HCT116 (cell line): ENCODE measurements at regions not wholly inside any gene's neighbourhood (a gene's known extent, or its start where the extent isn't known, plus 50 kb on each side); places are given as distances from the start of the nearest gene placed in this dataset.

Experiments
- ATAC-seq: fragments of 200-7000 bp; cut with Tn5 transposase; 2 replicates; pipeline ENCODE4 v1.9.1; 2020; ENCODE audit warnings: mild to moderate bottlenecking, moderate library complexity
- BruUV-seq: library from RNA; stranded (reverse); fragments of 400-500 nt; replicated peaks from 2 replicates; lab custom pipeline; 2021; lab: Mats Ljungman, UMichigan
- CTCF ChIA-PET: fragments of 300-600 bp; sonication (Branson Sonifier 250); formaldehyde crosslinking; loops from one replicate; lab custom pipeline; 2021; ENCODE audit warnings: antibody characterized with exemption; lab: Charles Lee
- POLR2A ChIA-PET: fragments of 300-600, 350-600 bp; sonication (Branson Sonifier 250); formaldehyde crosslinking; loops from one replicate; lab custom pipeline; 2021; ENCODE audit warnings: antibody characterized with exemption; lab: Charles Lee
- RAD21 ChIA-PET, 2 experiments: fragments of 300-600 bp; sonication (Branson Sonifier 250); formaldehyde crosslinking; loops; one replicate each; lab custom pipeline; 2023; ENCODE audit warnings: low total read pairs in 2 of 2; ENCODE audit not compliant: uncharacterized antibody in 2 of 2, unreplicated experiment in 2 of 2, low non-redundant PET in 1 of 2; lab: Charles Lee
- DNase-seq: peaks from one replicate; pipeline ENCODE4 v3.0.0-alpha.2; 2010; ENCODE audit warnings: low read depth, low spot score
- H2AFZ ChIP-seq: fragments of 200-600 bp; shearing (Covaris generic), sonication (generic); 2 replicates; pipeline ENCODE4 v1.6.1; 2017; ENCODE audit warnings: low read depth, mixed run types, mixed read lengths, antibody characterized with exemption, low read length; ENCODE audit not compliant: poor library complexity, severe bottlenecking
- H3K27ac ChIP-seq: 2 replicates; pipeline ENCODE4 v1.5.1; 2012; ENCODE audit warnings: low read depth, low read length
- H3K27me3 ChIP-seq: fragments of 200-600 bp; sonication (generic); 2 replicates; pipeline ENCODE4 v1.6.1; 2016; ENCODE audit warnings: mixed run types, low read length, mixed read lengths; ENCODE audit not compliant: insufficient read depth
- H3K36me3 ChIP-seq, 2 experiments: fragments of 200-500 bp in 1 of 2; fragments of 200-600 bp in 1 of 2; sonication (Bioruptor generic) in 1 of 2; sonication (generic) in 1 of 2; 2 replicates each; pipeline versions ENCODE4 v1.5.1 to v1.6.1; 2014 to 2016; ENCODE audit warnings: low read length in 2 of 2, inconsistent platforms in 1 of 2, mixed read lengths in 1 of 2, mixed run types in 1 of 2; ENCODE audit not compliant: insufficient read depth in 2 of 2, control insufficient read depth in 1 of 2
- H3K4me1 ChIP-seq, 2 experiments: fragments of 200-600 bp in 1 of 2; sonication (generic) in 1 of 2; 2 replicates each; pipeline versions ENCODE4 v1.5.1 to v1.6.1; 2012 to 2017; ENCODE audit warnings: low read length in 2 of 2, inconsistent platforms in 1 of 2, mild to moderate bottlenecking in 1 of 2, mixed read lengths in 1 of 2, mixed run types in 1 of 2, moderate library complexity in 1 of 2; ENCODE audit not compliant: insufficient read depth in 2 of 2, control insufficient read depth in 1 of 2
- H3K4me2 ChIP-seq: fragments of 200-600 bp; sonication (generic); 2 replicates; pipeline ENCODE4 v1.6.1; 2017; ENCODE audit warnings: mixed run types, low read length, mixed read lengths
- H3K4me3 ChIP-seq, 2 experiments: fragments of 200-600 bp in 1 of 2; sonication (generic) in 1 of 2; replicated peaks in 1 of 2; 2 replicates each; pipeline ENCODE4 v1.5.1; 2011 to 2016; ENCODE audit warnings: low read length in 2 of 2, control low read depth in 1 of 2, low read depth in 1 of 2, mild to moderate bottlenecking in 1 of 2, mixed read lengths in 1 of 2, mixed run types in 1 of 2
- H3K79me2 ChIP-seq: fragments of 200-600 bp; sonication (generic); 2 replicates; pipeline ENCODE4 v1.6.1; 2017; ENCODE audit warnings: mild to moderate bottlenecking, mixed run types, low read length, moderate library complexity, mixed read lengths; ENCODE audit not compliant: insufficient read depth
- H3K9ac ChIP-seq: fragments of 200-600 bp; sonication (generic); 2 replicates; pipeline ENCODE4 v1.6.1; 2016; ENCODE audit warnings: low read length, mixed read lengths
- H3K9me2 ChIP-seq: fragments of 200-600 bp; sonication (generic), shearing (Covaris generic); 2 replicates; pipeline ENCODE4 v1.6.1; 2017; ENCODE audit warnings: mixed run types, mild to moderate bottlenecking, moderate library complexity; ENCODE audit not compliant: insufficient read depth
- H3K9me3 ChIP-seq, 2 experiments: fragments of 200-500 bp in 1 of 2; fragments of 200-600 bp in 1 of 2; sonication (Bioruptor generic) in 1 of 2; sonication (generic) in 1 of 2; 2 replicates each; pipeline ENCODE4 v1.6.1; 2014 to 2017; ENCODE audit warnings: low read length in 2 of 2, mixed read lengths in 2 of 2, inconsistent platforms in 1 of 2, low read depth in 1 of 2, mild to moderate bottlenecking in 1 of 2, mixed run types in 1 of 2, moderate library complexity in 1 of 2; ENCODE audit not compliant: control insufficient read depth in 1 of 2, insufficient read depth in 1 of 2
- H4K20me1 ChIP-seq: fragments of 200-600 bp; sonication (generic), shearing (Covaris generic); 2 replicates; pipeline ENCODE4 v1.6.1; 2017; ENCODE audit warnings: mixed run types, mild to moderate bottlenecking, moderate library complexity; ENCODE audit not compliant: insufficient read depth
- CEBPB ChIP-seq: IDR thresholded peaks from 2 replicates; pipeline ENCODE4 v1.6.1; 2012; ENCODE audit warnings: low read depth
- EGR1 ChIP-seq: IDR thresholded peaks from 2 replicates; pipeline ENCODE4 v1.6.1; 2012; ENCODE audit warnings: low read depth
- JUND ChIP-seq: IDR thresholded peaks from 2 replicates; pipeline ENCODE4 v1.6.1; 2012
- RAD21 ChIP-seq: IDR thresholded peaks from 2 replicates; pipeline ENCODE4 v1.6.1; 2012; ENCODE audit warnings: low read depth, mild to moderate bottlenecking
- SIN3A ChIP-seq: IDR thresholded peaks from 2 replicates; pipeline ENCODE4 v1.6.1; 2012; ENCODE audit warnings: low read depth
- SP1 ChIP-seq: IDR thresholded peaks from 2 replicates; pipeline ENCODE4 v1.6.1; 2012; ENCODE audit warnings: low read depth
- SRF ChIP-seq: IDR thresholded peaks from 2 replicates; pipeline ENCODE4 v1.6.1; 2012; ENCODE audit warnings: low read depth
- ZBTB33 ChIP-seq: IDR thresholded peaks from 2 replicates; pipeline ENCODE4 v1.6.1; 2011; ENCODE audit warnings: mild to moderate bottlenecking, low read length, moderate library complexity; ENCODE audit not compliant: insufficient replicate concordance; ENCODE audit errors: extremely low read depth
- ZNF274 ChIP-seq: fragments of 200-500 bp; sonication (Bioruptor generic); IDR thresholded peaks from 2 replicates; pipeline ENCODE4 v1.6.1; 2014; ENCODE audit warnings: mild to moderate bottlenecking, low read depth, low read length, inconsistent platforms
- intact Hi-C: fragments of 100-400 bp; cut with micrococcal nuclease; formaldehyde crosslinking; loops from 2 replicates; pipeline ENCODE4 v1.10.0; 2022

GRCh38 chr13:29922281-29922821 is 71.9 kb upstream of the UBL3 start (continued):
- TF ChIP-seq ZBTB33, result no peak

DNA sequence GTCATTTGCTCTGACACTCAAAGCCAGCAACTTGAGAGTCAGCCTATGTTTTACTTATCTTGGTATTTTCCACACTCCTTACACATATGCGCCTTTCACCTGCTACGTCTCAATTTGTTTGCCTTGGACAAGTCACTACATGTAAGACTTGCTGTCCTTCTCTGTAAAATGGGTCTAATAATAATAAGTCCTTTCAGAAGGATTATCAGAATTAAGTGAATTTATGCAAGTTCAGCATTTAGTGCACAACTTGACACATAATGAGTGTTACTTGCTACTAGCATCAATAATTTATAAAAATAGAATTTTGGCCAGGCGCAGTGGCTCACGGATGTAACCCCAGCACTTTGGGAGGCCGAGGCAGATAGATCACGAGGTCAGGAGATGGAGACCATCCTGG is 71.1 kb upstream of the UBL3 start:
- ChIA-PET CTCF (no interaction called here), RAD21 (no interaction called here), POLR2A (interaction anchor here (1.2 kb wide), 1 partner anchor 71 kb away, joined by 3 read pairs; the partner anchor contains the start of gene UBL3)
- Histone ChIP-seq H4K20me1 (no peaks in the 10 kb centered on the region), H3K36me3 (no peaks in the 10 kb centered on the region), H3K9ac (no peak overlapping the region), H3K27ac (no peak overlapping the region), H3K27me3 (no peaks in the 10 kb centered on the region), H3K9me3 (no peaks in the 10 kb centered on the region), H3K4me1 (peaks cover 45 to 72% of the 10 kb centered on the region in 2 experiments), H3K4me3 (no peak overlapping the region), H2AFZ (no peak overlapping the region), H3K9me2 (no peaks in the 10 kb centered on the region), H3K79me2 (no peaks in the 10 kb centered on the region), H3K4me2 (no peak overlapping the region)
- ATAC-seq, result no peak
- BruUV-seq, result no TSS peak
- TF ChIP-seq RAD21 (no peak), SRF (no peak), ZNF274 (no peak), CEBPB (no peak), EGR1 (no peak), SIN3A (no peak), SP1 (no peak), JUND (no peak)
- intact Hi-C loops, result loop anchor here (10.0 kb wide), 1 partner anchor 193 kb away; no protein-coding TSS in a partner anchor
- DNase-seq, result no peak
